ENCODE measurements at regions not wholly inside any gene's neighbourhood (a gene's known extent, or its start where the extent isn't known, plus 50 kb on each side); places are given as distances from the start of the nearest gene placed in this dataset.

DNA sequence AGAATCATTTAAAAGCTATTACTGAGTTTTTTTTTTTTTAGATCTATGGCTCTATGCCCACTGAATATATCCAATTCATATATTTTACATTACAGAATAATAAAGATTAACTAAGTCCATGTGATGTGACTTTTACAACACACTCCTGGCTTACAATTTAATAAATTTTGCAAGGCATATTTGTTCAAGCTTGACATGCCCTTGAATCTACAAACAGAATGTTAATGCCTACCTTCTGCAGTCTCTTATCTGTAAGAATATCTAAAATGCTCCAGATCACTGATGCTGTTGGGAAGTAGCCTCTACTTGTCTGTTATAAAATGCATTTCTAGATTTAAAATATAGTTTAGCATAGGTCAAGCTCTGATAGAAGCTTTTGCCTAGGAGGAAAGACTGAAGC lies 100.7 kb upstream of the RASGEF1B start:
- intact Hi-C loops (cut with micrococcal nuclease) = no loop called here

DNA sequence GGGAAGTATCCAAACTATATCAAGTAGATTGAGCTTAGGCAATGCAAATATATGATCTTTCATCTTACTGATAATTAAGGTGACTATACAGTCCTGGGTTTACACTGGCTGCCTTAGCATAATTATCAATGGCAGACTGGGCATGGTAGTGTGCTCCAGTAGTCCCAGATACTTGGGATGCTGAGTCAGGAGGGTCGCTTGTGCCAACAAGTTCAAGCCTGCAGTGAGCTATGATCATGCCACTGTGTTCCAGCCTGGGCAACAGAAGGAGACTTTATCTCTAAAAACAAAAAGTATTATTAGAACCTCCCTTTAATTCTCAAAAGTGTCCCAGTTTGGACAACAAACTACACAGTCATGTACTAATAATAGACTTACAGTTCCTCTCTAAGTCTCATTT lies 99.4 kb upstream of the RASGEF1B start:
- intact Hi-C loops (cut with micrococcal nuclease) = no loop called here

DNA sequence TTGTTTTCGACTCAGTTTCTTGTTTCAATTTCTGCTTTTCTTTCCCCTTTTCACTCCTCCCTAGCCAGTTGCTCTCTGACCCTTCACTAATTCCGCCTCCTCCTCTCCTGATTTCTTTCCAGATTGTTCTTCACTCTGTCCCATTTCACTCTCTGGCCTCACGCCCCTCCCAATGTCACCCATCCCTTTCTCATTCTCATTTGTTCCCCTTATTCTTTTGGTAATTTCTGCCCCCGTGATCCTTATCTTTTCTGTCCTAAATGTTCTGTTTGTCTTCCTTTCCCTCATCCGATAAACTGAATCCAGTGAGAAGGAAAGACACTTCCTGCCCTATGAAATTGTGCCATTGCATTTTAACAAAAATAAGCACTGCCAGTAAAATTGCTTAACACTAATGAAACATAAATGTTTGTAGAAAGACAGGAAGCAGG lies 94.5 kb upstream of the RASGEF1B start:
- intact Hi-C loops (cut with micrococcal nuclease) = no loop called here

DNA sequence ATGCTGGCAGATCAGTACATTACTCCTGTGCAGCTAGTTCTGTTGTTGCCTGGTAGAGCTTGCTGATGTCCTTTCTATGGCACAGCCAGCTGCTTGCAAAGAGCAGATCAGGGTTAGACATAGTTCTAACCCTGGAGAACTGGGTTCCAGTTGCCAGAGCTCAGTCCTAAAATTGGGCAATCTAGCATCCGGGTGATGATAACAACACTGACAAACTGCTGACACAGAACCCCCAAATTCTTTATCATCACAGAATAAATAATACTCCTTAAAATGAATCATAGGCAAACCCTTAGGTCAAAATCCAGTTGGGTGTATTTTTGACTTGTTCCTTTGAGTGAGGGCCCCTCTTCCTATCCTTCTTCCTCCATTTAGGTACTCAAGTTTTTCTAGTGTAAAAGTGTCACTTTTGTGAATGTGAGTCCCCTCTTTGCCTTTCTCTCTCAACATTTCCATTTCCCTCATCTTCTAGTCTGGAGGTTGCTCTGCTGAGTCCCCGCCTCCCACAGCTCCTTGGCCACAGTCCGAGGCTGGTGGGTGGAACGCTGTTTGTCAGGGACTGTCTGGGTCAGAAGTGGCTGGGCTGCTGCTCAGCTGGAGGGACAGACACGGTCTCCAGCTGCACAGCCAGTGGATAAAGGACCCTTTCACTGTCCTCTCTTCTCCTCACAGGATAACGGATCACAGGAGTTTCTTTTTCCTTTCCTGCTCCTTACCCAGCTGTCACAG lies 93.6 kb upstream of the RASGEF1B start:
- intact Hi-C loops (cut with micrococcal nuclease) = no loop called here

DNA sequence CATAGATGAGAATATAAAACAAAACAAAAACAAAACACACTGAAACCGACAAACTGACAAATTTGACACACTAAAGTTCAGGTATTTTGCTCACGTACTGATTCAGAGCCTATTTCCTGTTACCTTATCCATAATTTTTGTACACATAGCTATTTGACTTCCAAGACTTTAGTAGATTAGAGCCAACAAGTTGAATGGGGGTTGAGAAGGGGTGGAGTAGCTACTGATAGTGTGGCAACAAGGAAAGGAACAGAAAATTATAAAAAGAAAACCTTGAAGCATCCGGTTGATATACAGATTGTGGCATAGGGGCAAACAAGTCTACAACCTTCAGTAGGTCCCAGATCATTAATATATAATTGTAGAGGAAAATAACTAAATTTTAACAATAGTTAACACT lies 92.3 kb upstream of the RASGEF1B start:
- intact Hi-C loops (cut with micrococcal nuclease) = loop anchor here (5.0 kb wide), 1 partner anchor 72 kb away; no protein-coding TSS in a partner anchor

DNA sequence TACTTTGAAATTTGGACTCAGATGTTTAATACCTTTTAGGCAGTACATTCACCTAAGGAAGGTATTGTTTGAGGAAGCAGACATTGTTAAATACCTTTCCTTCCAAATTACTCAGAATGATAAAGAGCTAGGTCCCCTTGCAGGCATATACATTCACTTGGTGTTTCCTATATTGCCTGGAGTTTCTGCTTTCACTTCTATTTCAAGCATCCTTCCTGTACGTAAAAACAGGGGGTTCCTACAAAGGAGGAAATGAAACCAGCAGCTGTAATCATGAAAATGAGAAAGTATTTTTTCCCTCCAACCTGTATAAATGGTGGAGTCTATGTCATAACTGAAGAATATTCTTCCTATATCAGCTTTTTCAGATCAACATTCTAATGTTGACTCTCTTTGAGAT lies 90.4 kb upstream of the RASGEF1B start:
- intact Hi-C loops (cut with micrococcal nuclease) = loop anchor here (1.0 to 5.0 kb wide), 2 partner anchors 70 to 91 kb away; partner anchors contain the start of gene RASGEF1B

DNA sequence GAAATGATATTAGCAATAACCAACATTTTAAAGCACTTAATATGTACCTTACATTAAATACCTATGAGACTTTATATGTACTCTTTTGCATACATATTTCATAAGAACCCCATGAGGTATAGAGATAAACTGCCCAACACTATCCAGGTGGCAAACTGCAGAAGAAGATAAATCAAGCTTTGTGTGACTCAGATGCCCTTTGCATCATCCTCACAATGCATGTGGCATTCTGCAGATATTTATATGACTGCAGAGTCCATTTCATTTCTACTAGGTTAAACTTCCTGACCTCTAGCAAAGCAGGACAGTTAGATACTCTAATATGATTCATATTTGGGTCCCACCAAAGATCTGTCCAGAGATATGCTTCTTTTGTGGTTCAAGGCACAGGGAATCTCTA lies 85.6 kb upstream of the RASGEF1B start:
- intact Hi-C loops (cut with micrococcal nuclease) = no loop called here

DNA sequence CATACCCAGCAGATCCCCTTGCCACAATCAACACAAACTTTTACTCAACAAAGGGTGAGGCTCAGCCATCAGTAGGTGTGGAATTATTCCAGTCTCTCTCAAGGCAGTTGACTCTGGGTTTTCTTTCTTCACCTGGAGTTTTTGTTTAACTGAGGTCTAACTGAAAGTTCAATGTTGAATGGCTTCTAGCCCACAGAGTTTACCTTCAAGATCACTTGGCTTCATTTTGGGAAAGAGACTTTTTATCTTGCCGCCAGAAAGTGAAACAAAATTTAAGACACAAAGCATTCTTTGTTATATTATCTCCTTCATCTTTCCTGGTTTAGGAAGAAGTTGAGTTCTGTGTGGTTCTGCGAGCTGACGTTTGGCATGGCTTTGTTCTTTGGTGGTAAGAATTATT lies 83.8 kb upstream of the RASGEF1B start:
- intact Hi-C loops (cut with micrococcal nuclease) = no loop called here

DNA sequence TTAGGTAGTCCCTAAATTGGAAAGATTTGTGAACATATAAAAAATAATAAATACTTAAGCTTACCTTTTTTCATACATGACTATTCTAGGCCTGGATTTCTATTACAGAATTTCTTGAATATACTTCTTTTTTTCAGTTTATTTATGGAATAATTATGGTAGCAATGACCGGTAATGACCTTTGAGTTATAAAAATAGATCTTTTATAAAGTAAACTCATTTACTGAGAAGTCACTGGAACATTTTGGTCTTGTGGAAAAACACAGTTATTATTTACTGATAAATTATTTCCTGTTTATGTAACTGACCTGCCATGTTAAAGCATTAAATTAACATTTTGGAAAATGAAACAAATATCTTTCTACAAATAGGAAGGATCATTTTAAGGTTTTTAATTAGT lies 80.4 kb upstream of the RASGEF1B start:
- intact Hi-C loops (cut with micrococcal nuclease) = no loop called here

DNA sequence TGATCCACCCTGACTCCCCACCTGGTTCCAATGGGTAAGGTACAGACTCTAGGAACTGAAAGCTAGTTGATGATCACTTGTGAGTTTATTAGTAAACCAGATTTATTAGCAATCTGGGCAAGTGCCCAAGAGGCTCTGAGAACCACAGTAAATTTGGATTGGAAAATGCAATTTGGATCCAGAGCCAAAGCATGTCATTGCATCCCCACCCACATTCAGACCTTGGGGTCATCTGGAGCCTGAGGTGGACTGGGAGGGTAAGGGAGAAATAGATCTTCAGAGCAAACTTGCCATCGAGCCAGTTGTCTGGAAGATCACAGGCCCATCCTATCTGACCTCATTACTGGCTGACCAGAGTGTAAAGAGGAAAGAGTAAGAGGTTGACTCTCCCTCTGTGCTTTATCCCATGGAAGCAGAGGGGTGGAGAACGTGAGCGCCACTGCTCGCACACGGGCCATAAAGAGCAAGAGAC lies 78.7 kb upstream of the RASGEF1B start:
- intact Hi-C loops (cut with micrococcal nuclease) = no loop called here

DNA sequence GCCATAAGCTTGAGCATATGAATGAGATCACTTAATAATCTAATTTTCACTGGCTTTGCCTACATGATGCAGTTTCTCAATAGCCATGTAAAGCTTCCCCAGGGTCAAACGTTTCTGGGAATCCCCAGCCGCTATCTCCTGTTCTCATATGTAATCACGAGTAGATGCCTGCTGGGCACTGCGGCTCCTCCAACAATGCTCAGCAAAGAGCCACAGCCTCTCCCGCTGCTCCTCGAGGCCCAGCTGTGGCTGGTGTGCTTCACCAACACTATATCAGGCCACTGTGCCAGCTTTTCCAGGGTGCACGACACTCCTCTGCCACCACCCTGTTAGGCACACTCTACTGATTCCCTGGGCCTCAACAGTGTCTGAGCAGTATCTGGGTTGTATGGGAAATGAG lies 78.3 kb upstream of the RASGEF1B start:
- intact Hi-C loops (cut with micrococcal nuclease) = no loop called here

DNA sequence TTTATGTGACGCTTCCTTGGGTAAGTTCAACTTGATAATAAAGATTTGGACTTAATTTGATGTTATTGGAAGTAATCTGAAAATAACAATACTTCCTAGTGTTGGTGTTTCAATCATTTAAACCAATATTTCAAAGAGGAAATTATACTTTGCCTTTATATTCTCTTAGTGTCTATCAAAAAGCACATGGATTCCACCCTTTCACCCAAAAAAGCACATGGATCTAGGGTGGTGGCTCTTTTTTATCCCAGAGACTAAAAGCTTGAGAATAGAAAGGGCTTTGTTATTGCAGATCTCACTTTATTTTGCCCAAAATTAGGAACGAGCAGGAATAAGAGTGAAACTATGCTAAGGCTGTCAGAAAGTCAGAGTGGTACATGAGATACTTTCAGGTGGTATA lies 75.1 kb upstream of the RASGEF1B start:
- intact Hi-C loops (cut with micrococcal nuclease) = no loop called here

DNA sequence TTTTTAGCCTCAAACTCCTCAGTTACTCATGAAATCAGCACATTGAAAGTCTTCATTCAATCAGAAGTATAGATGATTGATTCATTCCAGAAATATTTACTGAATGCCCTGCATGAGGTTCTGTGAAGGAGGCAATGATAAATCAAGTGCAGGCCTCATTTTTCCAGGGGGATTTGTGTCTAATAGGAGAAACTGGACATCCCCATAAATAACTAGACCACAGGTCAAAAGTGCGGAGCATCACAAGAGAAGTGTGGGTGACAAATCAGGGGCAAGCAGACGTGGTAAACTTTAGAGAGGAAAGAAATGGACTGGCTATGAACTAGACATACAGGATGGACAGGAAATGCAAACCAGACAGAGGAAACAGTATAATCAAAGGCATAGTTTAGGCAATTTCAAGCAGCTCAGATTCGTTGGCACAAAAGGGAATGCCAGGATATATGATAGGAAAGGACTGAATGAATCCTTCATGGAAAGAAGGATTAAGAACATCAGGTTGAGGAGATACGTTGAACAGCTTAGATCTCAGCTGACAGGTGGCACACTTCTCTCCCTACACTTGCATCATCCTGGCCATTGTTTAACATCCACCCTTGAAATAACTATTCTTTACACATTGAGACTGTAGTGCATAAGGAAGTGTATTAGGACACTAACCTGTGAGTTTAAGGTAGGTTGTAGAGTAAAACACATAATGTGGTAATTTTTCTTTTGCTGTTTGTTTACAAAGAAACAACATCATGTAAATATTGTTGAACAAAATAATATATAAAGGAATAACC lies 69.6 kb upstream of the RASGEF1B start:
- intact Hi-C loops (cut with micrococcal nuclease) = no loop called here

DNA sequence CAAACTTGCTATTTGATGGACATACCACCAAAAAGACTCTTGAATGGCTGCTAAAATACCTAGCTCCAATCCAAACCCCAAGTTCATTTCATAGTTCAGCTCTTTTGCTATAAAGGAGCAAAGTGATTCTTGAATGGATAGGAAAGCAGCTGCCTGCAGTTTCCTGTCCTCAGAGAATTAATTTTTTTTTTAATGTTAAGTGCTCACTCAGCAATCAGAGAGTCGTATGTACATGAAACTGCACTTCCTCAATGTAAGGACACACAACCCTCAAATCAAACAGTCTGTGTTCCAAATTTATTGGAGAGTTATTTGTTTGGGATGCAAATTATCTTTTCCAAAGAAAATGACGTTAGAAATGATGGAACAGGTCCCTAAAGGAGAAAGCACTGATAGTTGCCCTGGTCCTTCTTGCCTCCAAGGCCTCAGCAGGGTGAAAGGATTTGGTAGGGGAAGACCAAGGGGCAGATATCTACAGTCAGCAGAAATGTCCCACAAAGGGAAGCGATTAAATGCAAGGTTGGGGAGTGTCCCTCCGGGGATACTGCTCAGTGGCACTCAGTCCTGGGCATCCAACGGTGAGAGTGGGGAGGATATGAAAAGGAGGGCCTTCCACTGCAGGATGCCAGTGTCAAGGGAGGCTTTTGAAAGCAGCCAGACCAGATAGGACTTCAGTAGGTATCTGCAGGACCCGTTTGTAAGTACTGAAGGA lies 67.2 kb upstream of the RASGEF1B start:
- intact Hi-C loops (cut with micrococcal nuclease) = no loop called here

DNA sequence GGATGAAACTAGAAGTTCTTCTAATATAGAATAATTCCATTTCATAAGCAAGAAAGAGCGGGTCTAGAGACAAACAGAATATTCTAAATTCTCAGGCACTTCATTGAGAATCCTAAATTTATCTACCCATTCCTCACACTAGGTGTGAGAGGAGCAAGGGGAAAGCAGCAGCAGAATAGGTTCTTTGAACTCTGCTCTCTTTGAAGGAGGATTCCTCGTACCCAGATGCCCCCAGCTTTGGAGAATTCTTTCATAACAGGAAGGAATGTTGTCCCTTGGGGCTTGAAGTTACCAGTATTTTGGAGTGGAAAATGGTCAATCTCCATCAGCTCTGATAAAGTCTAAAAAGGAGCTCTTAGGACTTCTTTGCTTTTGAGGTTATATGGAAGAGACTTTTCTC lies 59.7 kb upstream of the RASGEF1B start:
- intact Hi-C loops (cut with micrococcal nuclease) = no loop called here

DNA sequence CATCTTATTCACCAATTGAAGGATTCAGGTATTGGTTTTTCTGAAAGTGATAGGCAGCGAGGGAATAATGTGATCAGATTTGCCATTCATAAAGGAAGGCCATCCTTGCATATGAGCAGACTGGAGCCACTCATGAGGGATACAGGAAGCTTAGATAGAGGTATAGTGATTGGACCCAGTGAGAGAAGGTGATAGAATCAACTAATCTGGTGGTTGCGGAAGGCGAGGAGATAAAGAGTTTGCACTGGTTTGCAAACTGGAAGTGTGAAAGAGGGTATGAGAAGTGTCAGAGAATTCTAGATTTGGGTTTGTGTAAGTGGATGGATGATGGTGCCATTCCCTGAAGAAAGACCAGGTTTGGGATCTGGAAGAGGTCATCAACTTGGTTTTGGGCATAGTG lies 57.3 kb upstream of the RASGEF1B start:
- intact Hi-C loops (cut with micrococcal nuclease) = no loop called here

DNA sequence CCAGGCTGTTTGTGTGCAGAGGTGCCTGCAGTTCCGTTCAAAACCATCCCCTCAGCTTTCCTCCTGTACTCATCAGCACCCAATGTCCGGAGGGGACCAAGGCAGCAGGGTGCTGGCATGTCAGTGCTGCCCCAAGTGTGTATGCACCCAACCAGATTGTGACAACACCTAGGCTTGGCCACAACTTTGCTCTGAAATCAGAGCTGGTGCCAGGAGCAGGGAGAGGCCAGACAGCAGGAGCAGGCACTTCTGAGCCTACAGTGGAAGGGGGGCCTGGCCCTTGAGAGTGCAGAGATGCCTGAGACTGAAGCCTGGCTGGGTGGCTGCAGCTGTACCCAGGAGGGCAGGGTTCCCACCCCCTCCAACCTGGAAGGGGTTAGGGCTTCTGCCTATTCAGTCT lies 56.5 kb upstream of the RASGEF1B start:
- intact Hi-C loops (cut with micrococcal nuclease) = no loop called here

DNA sequence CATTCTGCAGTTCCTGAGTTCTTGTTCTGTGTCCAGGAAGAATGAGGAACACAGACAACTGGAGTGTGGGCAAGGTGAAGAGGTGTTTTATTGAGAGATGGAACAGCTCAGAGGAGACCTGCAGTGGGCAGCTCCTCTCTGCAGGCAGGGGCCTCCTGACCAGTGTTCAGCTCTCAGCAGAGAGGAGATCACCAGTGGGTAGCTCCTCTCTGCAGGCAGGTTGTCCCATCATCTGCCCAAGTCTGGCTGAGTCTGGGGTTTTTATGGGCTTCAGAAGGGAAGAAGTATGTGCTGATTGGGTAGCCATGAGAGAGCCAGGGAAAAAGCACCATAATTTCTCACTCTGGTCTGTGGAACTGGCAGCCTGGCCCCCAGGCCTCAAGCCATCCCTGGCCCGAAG lies 56.0 kb upstream of the RASGEF1B start:
- intact Hi-C loops (cut with micrococcal nuclease) = no loop called here

DNA sequence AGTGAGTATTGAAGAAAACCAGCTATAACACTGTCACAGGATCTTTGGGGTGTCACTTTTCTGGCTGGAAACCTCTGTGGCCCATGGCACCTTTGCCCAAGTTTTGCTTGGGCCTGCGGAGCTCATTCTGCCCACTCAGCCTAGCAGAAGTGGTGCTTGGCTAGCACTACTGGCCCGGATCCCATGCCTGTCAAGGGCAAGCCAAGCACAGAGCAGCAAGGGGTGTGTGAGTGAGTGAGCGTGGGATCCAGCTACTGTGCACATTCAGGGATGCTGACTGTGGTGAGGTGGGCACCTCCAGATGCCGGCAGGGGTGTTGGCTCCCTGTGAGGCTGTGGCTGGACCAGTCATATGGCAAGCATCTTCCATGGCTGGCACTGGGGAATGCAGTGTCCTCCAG lies 55.4 kb upstream of the RASGEF1B start:
- intact Hi-C loops (cut with micrococcal nuclease) = no loop called here

DNA sequence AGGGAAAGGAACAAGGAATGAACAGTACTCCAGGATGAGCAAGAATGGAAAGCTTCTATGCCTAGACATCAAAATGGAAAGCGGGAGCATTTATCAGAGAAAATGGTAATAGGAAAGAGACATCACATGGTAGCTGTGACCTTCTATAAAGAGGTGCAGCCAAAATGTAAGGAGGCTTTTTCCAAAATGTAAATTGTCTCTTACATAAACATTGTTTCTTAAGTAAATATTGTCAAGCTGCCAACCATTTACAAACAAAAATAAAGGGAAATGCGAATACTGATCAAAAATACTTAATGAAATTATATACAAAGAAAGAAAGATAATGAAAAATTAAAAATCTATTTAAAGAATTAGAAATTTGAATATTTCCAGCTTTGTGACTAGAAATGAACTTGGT lies 55.0 kb upstream of the RASGEF1B start:
- intact Hi-C loops (cut with micrococcal nuclease) = no loop called here

DNA sequence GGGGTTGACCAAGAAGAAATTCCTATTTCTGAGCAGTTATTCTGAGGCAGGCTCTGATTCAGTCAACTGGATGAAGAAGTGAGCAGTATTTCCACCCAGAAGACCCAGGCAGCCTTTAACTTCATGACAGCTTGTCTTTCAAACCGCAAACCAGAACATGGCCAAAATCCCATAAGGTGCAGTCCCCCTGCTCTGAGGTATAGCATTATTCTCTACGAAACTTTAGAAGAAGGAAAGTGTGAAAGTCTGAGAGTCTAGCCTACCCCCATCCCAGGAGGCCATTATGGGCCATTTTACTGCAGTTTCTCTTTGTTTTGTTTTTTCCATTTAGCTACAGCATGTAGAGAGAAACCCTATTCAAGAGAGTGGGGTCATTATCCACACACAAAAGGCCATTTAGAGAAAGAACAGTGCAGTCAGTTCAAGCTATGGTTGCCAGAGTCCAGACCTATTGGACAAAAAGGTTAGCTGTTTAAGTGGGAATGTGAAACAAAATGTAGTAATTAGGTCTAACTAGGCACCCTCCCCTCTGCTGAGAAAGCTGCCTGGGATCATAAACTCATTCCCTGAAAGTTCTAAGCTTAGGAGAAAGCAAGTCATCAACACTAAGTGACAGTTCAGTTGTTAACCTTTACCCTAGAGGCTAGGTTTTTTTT lies 52.1 kb upstream of the RASGEF1B start:
- intact Hi-C loops (cut with micrococcal nuclease) = no loop called here

DNA sequence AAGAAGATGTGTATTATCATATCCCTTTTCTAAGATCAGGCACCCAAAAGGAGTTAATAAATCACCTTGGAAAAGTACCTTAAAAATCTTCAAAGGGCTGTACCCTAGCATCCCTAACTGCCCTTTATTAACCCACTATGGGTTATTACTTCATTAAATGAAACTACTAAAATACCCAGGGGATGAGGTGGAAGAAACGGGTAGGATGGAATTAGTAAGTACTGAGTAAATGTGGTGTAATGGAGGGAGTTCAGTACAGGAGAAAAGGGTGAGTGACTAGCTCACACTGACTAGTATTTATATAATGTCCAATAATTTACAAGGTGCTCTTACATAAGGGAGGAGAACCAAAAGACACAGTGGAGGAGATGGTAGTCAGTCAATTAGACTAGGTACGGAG lies 51.0 kb upstream of the RASGEF1B start:
- intact Hi-C loops (cut with micrococcal nuclease) = no loop called here

Data from T-helper 2 cell treated with Interferon-gamma antibody and Interleukin-4, amounts not matched to agents 100 ng/mL and 5 ng/mL, for 36 hours (primary cell).